ENCODE measurements at regions not wholly inside any gene's neighbourhood (a gene's known extent, or its start where the extent isn't known, plus 50 kb on each side); places are given as distances from the start of the nearest gene placed in this dataset.
"Not testable (repeated sequence)": the region's sequence is repeated elsewhere in the genome, so short reads cannot be mapped to it uniquely, and the experiment has no call there.

DNA sequence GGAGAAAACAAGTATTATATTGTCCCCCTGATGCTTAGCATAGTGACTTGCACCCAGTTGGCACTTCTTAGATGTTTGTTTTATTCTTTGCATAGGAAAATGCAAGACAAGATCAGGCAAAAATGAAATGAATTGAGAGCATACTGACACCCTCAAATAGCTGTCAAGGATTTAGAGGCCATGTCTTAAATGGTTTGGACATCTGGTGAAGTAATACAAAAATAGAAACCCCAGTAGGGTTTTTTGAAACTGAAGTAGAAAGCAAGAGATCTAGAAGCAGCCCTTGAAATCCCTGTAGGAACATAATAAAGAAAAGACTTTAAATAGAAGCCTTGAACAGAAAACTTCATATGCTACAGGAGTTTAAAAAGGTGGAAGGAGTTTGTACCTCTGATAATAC, 174.3 kb downstream of the ANXA1 start:
- no peak overlapping the region for H3K27ac Mint-ChIP-seq
- Histone ChIP-seq H3K36me3 (ENCODE audit: control insufficient read depth, insufficient read depth, low read length) (no peaks in the 10 kb centered on the region), H3K27ac (ENCODE audit: low read length) (no peak overlapping the region), H3K4me3 (ENCODE audit: low read length) (no peak overlapping the region), H3K9me3 (ENCODE audit: control insufficient read depth, insufficient read depth, low read length) (no peaks in the 10 kb centered on the region), H3K27me3 (ENCODE audit: control insufficient read depth, insufficient read depth, low read length) (no peaks in the 10 kb centered on the region), H3K4me1 (ENCODE audit: control insufficient read depth, insufficient read depth, low read length) (no peaks in the 10 kb centered on the region)
- no peaks in the 10 kb centered on the region for H3K27me3 Mint-ChIP-seq (ENCODE audit: low read depth in 2 of 2)
- H3K4me1 Mint-ChIP-seq: no peaks in the 10 kb centered on the region
- H3K4me3 Mint-ChIP-seq: no peak overlapping the region
- intact Hi-C loops (cut with micrococcal nuclease): no loop called here
- peaks cover 2 to 3% of the 10 kb centered on the region in 2 donors for H3K9me3 Mint-ChIP-seq
- ATAC-seq (no peak), DNase-seq (no peak)
- no peaks in the 10 kb centered on the region for H3K36me3 Mint-ChIP-seq
- TF ChIP-seq, protein P1, sequence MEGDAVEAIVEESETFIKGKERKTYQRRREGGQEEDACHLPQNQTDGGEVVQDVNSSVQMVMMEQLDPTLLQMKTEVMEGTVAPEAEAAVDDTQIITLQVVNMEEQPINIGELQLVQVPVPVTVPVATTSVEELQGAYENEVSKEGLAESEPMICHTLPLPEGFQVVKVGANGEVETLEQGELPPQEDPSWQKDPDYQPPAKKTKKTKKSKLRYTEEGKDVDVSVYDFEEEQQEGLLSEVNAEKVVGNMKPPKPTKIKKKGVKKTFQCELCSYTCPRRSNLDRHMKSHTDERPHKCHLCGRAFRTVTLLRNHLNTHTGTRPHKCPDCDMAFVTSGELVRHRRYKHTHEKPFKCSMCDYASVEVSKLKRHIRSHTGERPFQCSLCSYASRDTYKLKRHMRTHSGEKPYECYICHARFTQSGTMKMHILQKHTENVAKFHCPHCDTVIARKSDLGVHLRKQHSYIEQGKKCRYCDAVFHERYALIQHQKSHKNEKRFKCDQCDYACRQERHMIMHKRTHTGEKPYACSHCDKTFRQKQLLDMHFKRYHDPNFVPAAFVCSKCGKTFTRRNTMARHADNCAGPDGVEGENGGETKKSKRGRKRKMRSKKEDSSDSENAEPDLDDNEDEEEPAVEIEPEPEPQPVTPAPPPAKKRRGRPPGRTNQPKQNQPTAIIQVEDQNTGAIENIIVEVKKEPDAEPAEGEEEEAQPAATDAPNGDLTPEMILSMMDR (IDR thresholded peaks at IDR 0.05): no peak

DNA sequence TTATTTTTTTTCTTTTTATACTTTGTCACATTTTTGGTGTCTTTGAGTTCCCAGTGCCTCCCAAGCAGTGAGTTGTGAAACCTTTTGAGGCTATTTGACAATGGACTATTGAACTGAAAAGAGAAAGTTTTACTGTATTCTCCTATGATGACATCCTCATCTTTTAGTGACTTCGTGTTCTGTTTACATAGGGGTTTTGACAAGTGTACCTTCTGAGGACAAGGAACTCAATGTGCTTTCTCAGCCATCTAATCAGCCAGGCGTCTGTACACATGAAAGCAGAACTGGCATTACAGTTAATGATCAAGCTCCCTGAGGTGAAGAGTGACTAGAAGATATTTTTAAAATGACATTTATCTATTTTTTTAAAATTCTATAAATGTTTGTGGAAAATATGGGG, 175.5 kb downstream of the ANXA1 start:
- Histone ChIP-seq H3K36me3 (ENCODE audit: control insufficient read depth, insufficient read depth, low read length) (no peaks in the 10 kb centered on the region), H3K27ac (ENCODE audit: low read length) (no peak overlapping the region), H3K9me3 (ENCODE audit: control insufficient read depth, insufficient read depth, low read length) (no peaks in the 10 kb centered on the region), H3K4me1 (ENCODE audit: control insufficient read depth, insufficient read depth, low read length) (no peaks in the 10 kb centered on the region), H3K4me3 (ENCODE audit: low read length) (no peak overlapping the region), H3K27me3 (ENCODE audit: control insufficient read depth, insufficient read depth, low read length) (no peaks in the 10 kb centered on the region)
- Mint-ChIP-seq H3K27me3 (ENCODE audit: low read depth in 2 of 2) (no peaks in the 10 kb centered on the region), H3K36me3 (no peaks in the 10 kb centered on the region), H3K27ac (no peak overlapping the region), H3K4me3 (no peak overlapping the region), H3K4me1 (no peaks in the 10 kb centered on the region), H3K9me3 (peaks cover 2 to 3% of the 10 kb centered on the region in 2 donors)
- DNase-seq: no peak
- WGBS (ENCODE audit: insufficient coverage): 75% methylated on average over 2 of the region's 2 CpGs
- intact Hi-C loops (cut with micrococcal nuclease): no loop called here
- no peak for ATAC-seq
- TF ChIP-seq, protein P1 (IDR thresholded peaks at IDR 0.05): no peak

DNA sequence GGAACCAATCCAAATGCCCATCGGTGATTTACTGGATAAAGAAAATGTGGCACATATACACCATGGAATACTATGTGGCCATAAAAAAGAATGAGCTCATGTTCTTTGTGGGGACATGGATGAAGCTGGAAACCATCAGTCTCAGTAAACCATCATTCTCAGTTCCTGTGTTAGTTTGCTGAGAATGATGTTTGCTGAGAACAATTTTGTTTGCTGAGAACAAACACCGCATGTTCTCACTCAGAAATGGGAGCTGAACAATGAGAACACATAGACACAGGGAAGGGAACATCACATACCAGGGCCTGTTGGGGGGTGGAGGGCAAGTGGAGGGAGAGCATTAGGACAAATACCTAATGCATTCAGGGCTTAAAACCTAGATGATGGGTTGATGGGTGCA, 185.5 kb downstream of the ANXA1 start:
- DNase-seq; H3K27ac Mint-ChIP-seq; H3K4me3 Mint-ChIP-seq; H3K27me3 ChIP-seq (ENCODE audit: control insufficient read depth, insufficient read depth, low read length); H3K36me3 ChIP-seq (ENCODE audit: control insufficient read depth, insufficient read depth, low read length); H3K4me1 Mint-ChIP-seq; H3K9me3 ChIP-seq (ENCODE audit: control insufficient read depth, insufficient read depth, low read length); H3K9me3 Mint-ChIP-seq; H3K27ac ChIP-seq (ENCODE audit: low read length); H3K36me3 Mint-ChIP-seq; H3K4me1 ChIP-seq (ENCODE audit: control insufficient read depth, insufficient read depth, low read length); intact Hi-C loops (cut with micrococcal nuclease); ATAC-seq; H3K4me3 ChIP-seq (ENCODE audit: low read length); H3K27me3 Mint-ChIP-seq (ENCODE audit: low read depth in 2 of 2): not testable (repeated sequence)
- WGBS (ENCODE audit: insufficient coverage): 93% methylated on average over 2 of the region's 2 CpGs

DNA sequence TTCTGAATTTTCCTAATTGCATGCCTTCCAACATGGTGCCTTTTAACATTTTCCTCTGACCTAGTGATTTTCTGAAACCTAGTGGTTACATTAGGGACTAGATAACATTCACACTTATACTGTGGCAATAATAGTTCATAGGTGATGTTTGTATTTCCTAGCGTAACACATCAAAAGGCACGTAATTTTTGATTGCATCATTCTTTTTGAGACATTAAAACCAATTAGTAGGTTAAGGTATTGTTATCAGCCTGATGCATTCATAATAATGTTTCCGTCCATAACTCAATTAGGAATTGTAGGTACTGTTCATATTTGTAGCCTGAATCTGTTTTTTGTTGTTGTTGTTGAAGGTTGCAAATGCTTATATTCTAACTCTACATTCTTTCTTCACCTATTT, 192.4 kb downstream of the ANXA1 start:
- no peaks in the 10 kb centered on the region for H3K27me3 ChIP-seq (ENCODE audit: control insufficient read depth, insufficient read depth, low read length)
- Mint-ChIP-seq H3K27ac (no peak overlapping the region), H3K4me3 (no peak overlapping the region), H3K27me3 (ENCODE audit: low read depth in 2 of 2) (no peaks in the 10 kb centered on the region), H3K4me1 (no peaks in the 10 kb centered on the region), H3K9me3 (peaks cover 0 to 13% of the 10 kb centered on the region in 2 donors), H3K36me3 (no peaks in the 10 kb centered on the region)
- intact Hi-C loops (cut with micrococcal nuclease): no loop called here
- no peak overlapping the region for H3K4me3 ChIP-seq (ENCODE audit: low read length)
- DNase-seq (no peak), ATAC-seq (no peak)
- no peaks in the 10 kb centered on the region for H3K9me3 ChIP-seq (ENCODE audit: control insufficient read depth, insufficient read depth, low read length)
- no peaks in the 10 kb centered on the region for H3K4me1 ChIP-seq (ENCODE audit: control insufficient read depth, insufficient read depth, low read length)
- no peaks in the 10 kb centered on the region for H3K36me3 ChIP-seq (ENCODE audit: control insufficient read depth, insufficient read depth, low read length)
- H3K27ac ChIP-seq (ENCODE audit: low read length): no peak overlapping the region
- TF ChIP-seq, protein P1 (IDR thresholded peaks at IDR 0.05): no peak
- 86% methylated on average over 1 of the region's 3 CpGs for WGBS (ENCODE audit: insufficient coverage)

Measured in natural killer cell (primary cell).